ENCODE measurements at regions not wholly inside any gene's neighbourhood (a gene's known extent, or its start where the extent isn't known, plus 50 kb on each side); places are given as distances from the start of the nearest gene placed in this dataset.
A peak's percentile ranks its signal among the peaks of the same experiment; 100 is the strongest.
"Not testable (repeated sequence)": the region's sequence is repeated elsewhere in the genome, so short reads cannot be mapped to it uniquely, and the experiment has no call there.

DNA sequence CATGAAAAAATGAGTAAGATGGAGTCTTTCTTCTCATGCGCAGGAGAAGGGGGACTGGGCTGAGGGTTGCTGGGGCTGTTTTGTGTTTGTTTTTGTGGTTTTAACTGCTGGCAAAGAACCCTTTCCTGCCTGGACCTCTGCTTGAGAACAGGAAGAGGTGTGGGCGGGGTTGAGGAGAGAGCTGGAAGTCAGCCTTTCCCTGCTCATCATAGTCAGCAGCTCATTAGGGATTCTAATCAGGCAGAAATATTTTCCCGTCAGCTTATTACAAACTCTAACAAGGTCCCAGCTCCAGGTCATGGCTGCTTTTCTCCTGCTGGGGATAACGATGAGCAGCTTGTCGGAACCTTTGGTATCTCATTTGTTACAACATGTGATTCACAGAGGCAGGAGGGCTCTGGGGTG lies 185.0 kb upstream of the NRXN3 start:
- DNase-seq: peak; percentile 31

- no peak for DNase-seq
Measured at GRCh38 chr14:77986773-77987172, 183.4 kb upstream of the NRXN3 start.

GRCh38 chr14:77988096-77988870 lies 181.9 kb upstream of the NRXN3 start:
- no peak for DNase-seq

GRCh38 chr14:77988970-77989369 lies 181.2 kb upstream of the NRXN3 start:
- DNase-seq: no peak

DNA sequence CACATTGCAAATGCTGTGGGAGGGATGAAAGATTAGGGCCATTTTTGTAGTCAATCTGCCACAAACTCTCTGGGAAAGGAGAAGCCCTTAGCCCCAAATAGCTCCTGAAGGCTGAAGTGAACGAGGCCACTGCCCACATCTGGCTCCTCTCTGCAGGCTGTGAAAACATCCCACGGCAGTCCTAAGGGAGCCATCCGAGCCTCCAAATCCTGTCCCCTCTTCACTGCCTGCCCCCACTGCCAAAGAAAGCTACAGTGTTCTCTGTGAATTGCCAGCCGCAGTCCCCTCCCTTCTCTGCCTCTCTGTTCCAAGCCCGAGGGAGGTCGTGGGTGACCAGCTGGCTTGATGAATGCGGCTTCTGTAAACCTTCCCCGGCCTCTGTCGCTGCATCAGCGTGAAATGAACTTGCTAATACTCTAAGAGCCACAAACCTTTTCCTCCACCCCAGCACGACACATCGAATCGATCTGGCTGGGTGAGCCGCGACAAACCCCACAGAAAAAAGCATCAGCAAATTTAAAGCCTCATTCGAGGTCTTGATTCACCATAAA lies 180.7 kb upstream of the NRXN3 start:
- no peak for DNase-seq

- DNase-seq: no peak
Measured at GRCh38 chr14:77990337-77990736, 179.8 kb upstream of the NRXN3 start.

- DNase-seq: no peak
Measured at GRCh38 chr14:77991128-77991772, 178.9 kb upstream of the NRXN3 start.

- no peak for DNase-seq
Measured at GRCh38 chr14:78005325-78005724, 164.8 kb upstream of the NRXN3 start.

DNA sequence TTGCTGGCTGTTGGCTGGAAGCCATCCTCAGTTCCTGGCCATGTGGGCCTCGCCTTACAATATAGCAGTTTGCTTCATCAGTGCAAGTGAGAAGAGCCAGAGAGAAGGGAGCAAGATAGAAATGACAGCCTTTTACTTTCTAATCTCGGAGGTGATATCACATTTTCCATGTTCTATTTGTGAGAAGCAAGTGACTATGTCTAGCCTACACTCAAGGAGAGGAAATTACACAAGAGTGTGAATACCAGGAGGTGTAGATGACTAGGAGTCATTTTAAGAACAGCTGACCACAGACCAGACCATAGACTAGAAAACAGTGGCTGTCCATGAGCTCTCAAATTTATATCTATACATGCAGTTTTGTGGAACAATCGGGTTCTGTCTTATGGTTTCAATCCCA lies 163.0 kb upstream of the NRXN3 start:
- no peak for DNase-seq

DNA sequence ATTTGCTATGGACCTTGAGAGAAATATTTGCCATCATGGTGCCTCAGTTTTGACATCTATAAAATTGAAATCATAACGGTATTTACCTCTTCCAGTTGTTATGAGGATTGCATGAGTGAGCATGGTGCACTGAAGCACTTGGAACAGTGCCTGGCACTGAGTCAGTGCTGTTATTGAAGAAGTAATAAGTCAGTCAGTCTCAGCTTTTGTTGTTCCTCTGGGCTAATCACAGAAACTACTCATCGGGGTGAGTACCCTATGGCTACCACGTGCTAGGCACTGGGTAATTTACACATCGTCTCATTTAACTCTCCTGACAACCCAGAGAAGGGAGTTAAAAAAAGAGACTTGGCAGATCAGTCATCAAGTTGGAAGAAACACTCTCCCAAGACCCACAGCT lies 159.5 kb upstream of the NRXN3 start:
- DNase-seq: no peak

DNA sequence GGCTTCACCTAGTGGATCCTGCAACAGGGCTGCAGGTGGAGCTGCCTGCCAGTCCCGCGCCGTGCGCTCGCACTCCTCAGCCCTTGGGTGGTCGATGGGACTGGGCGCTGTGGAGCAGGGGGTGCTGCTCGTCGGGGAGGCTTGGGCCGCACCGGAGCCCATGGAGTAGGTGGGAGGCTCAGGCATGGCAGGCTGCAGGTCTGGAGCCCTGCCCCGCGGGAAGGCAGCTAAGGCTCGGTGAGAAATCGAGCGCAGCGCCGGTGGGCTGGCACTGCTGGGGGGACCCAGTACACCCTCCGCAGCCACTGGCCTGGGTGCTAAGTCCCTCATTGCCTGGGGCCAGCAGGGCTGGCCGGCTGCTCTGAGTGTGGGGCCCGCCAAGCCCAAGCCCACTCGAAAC lies 156.3 kb upstream of the NRXN3 start:
- DNase-seq: not testable (repeated sequence)

GRCh38 chr14:78016532-78016931 lies 153.6 kb upstream of the NRXN3 start:
- no peak for DNase-seq

DNA sequence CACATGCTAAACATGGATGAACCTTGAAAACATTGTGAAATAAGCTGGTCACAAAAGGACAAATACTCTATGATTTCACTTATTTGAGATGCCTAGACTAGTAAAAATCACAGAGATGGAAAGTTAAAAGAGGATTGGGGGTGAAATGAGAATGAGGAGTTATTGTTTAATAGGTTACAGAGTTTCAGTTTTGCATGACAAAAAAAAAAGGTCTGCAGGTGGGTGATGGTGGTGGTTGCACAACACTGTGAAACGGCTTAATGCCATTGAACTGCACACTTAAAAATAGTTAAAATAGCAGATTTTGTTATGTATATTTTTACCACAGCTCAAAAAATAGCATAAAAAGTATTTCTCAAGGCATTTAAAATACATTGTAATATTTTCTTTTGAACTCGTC lies 151.9 kb upstream of the NRXN3 start:
- no peak for DNase-seq

DNA sequence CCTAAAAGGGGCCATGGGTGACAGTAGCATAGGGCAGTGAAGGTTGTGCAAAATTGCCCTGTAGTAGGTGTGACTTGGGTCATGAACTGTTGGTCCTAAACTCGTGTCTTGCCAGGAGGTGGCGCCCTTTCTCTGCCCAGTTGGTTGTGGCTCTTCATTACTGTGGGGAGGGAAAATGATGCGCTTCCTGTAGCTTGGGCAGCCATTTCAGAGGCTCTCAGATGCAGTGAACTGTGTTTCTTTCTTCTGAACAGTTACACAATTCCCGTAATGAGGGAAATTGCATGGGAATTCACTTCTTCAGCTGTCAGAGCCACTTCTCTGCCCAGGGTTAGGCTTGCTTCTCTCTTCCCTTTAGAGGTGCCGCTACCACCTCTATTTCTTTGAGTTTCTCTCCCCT lies 148.1 kb upstream of the NRXN3 start:
- DNase-seq: peak; percentile 45

GRCh38 chr14:78023112-78023511 lies 147.1 kb upstream of the NRXN3 start:
- no peak for DNase-seq

DNA sequence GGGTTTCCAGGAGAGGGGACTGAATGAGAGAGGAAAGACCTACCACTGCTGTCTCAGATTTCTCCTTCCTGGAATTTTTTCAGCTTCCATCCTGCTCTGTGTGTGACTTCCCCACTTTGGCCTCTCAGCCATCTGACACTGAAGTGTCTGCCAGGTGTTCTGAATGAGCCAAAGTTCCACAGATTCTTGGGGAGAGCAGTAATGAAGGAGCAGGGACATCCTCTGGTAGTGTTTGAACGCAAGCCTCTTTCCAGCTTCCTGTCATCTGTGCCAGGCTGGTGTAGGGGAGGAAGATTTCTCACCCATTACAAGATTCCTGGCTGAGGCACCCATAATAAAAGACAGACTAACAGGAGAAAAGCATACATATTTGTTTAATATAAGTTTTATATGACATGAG lies 141.7 kb upstream of the NRXN3 start:
- peak; percentile 10 for DNase-seq

DNA sequence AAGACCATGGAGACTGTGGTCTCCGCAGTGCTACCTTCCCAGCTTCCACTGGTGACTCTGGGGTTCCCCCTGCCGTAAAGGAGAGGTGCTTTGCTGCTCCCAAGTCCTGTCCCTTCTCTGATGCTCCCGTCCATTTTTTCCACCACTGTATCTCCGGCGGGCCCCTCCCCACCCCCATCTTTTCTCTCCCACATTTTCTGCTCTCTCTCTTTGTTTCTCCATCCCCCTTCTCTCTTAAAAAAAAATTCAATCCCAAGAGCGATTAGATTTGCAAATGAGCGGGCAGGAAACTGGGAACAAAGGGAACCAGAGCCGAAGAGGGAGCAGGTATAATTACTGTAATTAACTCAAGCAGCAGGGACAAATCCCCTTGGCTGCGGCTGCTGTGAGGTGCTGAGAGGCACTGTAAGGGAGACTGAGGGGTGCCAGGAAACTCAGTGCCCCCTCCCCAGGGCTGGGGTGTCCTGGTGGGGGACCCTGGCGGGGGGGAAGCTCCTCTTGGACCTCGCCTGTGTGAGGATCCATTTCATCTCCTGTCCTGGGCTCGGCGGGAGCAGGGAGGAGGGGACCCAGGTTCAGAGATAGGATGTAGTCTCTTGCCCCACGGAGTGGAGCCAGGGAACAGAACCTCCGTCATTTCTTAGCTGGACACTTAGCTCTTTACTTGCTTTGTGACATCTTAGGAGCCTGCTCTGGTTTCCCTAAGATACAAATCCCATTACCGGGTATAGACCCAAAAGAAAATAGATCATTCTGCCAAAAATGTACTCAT lies 140.4 kb upstream of the NRXN3 start:
- no peak for DNase-seq

DNA sequence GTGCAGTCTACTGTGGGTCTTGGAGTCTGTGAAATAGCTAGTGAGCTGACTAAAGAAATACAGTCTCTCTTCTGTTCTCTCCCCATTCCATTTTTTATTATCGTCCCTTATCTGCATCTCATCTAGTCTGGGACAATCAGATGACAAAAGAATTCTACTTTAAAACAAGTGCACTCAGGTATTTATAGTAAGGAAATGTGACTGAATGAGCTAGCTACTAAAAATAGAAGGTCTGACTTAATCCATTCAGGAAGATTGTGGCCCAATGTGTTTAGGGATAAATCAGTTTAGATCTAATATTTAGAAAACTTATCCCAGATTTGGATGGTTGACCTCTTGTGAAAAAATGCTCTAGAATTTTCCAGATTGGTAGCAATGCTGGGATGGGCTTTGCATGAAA lies 126.8 kb upstream of the NRXN3 start:
- no peak for DNase-seq

DNA sequence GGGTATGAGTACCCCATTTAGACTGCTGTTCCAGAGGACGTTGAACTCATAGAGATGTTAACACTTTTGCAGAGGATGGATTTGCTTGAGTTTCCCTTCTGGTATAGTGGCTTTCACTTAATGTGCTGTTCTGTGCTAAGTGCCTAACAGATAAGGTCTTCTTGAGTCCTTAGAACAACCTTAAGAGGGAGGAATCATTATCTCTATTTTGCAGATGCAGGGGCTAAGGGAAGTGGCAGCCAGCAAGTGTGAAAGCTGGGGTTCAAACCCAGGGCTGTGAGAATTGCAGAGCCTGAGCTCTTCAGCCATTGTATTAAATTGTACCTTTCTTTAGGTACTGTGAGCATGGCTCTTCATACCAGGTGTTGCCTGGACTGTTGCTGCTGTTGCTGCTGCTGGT lies 122.1 kb upstream of the NRXN3 start:
- DNase-seq: no peak

DNA sequence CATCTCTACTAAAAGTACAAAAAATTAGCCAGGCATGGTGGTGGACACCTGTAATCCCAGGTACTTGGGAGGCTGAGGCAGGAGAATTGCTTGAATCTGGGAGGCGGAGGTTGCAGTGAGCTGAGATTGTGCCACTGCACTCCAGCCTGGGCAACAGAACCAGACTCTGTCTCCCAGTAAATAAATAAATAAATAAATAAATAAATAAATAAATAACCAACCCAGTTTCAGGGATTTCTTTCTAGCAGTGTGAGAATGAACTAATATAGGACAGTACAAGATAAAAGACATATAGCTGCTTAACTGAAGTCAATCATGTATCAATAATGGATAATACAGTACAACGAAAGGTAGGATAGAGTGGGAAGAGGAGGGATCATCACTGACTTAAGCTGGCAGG lies 113.3 kb upstream of the NRXN3 start:
- DNase-seq: not testable (repeated sequence)

DNA sequence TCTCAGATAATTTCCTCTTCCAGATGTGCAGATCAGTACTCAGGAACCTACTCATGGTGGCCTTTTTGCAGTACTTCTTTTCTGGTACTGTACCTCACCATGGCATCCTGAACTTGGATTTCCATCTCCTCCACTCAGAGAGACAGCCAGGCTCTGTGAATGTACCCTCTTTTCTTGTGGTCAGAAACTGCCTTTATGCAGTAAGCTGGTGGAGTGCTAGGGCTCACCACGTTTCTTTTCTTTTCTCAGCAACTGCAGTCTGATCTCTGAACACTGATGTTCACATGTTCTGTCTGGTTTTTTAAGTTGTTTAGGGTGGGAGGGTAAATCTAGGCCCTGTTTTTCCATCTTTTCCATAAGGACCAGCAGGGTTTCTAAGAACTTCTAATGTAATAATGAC lies 99.8 kb upstream of the NRXN3 start:
- no peak for DNase-seq

DNA sequence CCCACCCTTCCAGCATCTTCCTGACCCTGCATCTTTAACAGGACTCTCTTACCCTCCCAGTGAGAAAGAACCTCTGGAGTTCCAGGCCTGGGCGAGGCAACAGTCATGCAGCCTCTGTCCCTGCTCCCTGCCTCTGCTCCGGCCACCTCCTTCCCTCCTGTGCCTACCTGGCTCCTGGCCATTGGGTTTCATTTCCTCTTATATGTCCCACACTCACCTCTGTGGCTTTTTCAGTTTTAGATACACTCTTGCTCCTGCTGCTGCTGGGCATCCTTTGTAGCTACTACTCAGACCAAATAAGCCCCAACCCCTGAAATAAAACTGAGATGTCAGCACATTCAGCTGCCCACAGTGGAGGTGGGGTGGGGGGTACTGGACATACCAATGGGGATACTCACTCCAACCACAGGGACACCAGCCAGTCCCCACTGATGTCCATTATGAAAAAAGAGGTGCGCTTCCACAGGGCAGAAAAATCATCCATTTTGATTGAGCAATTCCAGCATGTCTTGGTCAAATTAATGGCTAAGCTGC lies 99.1 kb upstream of the NRXN3 start:
- no peak for DNase-seq

DNA sequence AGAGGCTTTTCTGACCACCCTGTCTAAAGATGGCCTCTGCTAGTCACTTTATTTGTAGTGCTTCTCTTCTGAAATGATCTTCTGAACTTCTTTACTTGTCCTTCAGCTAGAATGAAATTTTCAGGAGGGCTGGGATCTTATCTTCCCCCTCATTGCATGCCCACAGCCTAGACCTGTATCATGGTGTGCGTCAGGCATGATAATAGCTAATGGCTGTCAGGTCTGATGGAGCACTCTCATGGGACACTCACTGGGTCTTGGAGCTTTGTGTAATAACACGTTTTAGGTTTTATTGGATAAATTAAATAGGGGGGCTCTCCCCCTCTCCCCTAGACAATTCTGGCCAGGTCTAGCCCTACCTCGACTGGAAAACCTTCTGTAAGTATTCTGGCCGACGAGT lies 97.1 kb upstream of the NRXN3 start:
- DNase-seq: no peak
